HEK293 (cell line): ENCODE measurements at regions not wholly inside any gene's neighbourhood (a gene's known extent, or its start where the extent isn't known, plus 50 kb on each side); places are given as distances from the start of the nearest gene placed in this dataset.
A peak's percentile ranks its signal among the peaks of the same experiment; 100 is the strongest.

Source experiments
- CTCF ChIA-PET: fragments of 350-600 bp; formaldehyde crosslinking; extraction: SDS; loops from one replicate; lab custom pipeline; 2021; ENCODE audit warnings: antibody characterized with exemption; lab: Yijun Ruan, JAX
- POLR2A ChIA-PET: fragments of 300-600 bp; formaldehyde crosslinking; extraction: SDS; loops from one replicate; lab custom pipeline; 2020; ENCODE audit warnings: antibody characterized with exemption, inconsistent platforms; lab: Yijun Ruan, JAX
- H3K27ac ChIP-seq: fragments of 200-500 bp; sonication (Bioruptor generic); 2 replicates; pipeline ENCODE4 v1.5.1; 2014; ENCODE audit warnings: low read depth, low read length, control low read depth, inconsistent platforms; ENCODE audit errors: extremely low read depth
- H3K36me3 ChIP-seq, 2 experiments: fragments of 200-500 bp in 1 of 2; sonication (Bioruptor generic) in 1 of 2; 1 replicate in 1 of 2; 2 replicates in 1 of 2; pipeline ENCODE4 v1.5.1; 2014 to 2017; ENCODE audit warnings: inconsistent platforms in 2 of 2, low read length in 2 of 2; ENCODE audit not compliant: control insufficient read depth in 2 of 2, insufficient read depth in 1 of 2
- H3K4me1 ChIP-seq: fragments of 200-500 bp; sonication (Bioruptor generic); 2 replicates; pipeline ENCODE4 v1.5.1; 2014; ENCODE audit warnings: mild to moderate bottlenecking, low read length, inconsistent platforms; ENCODE audit not compliant: control insufficient read depth, insufficient read depth
- H3K4me3 ChIP-seq: 2 replicates; pipeline ENCODE4 v1.5.1; 2011; ENCODE audit warnings: low read depth, mild to moderate bottlenecking, control low read depth, low read length, moderate library complexity
- H3K9me3 ChIP-seq: fragments of 200-500 bp; sonication (Bioruptor generic); 2 replicates; pipeline ENCODE4 v1.5.1; 2014; ENCODE audit warnings: low read depth, low read length, inconsistent platforms; ENCODE audit not compliant: control insufficient read depth, insufficient read depth
- GLIS1 ChIP-seq: fragments of 450-650 bp; formaldehyde crosslinking; IDR thresholded peaks from 2 replicates; pipeline ENCODE4 v1.5.1; 2016; ENCODE audit warnings: missing biosample characterization, missing genetic modification characterization
- MEIS1 ChIP-seq: sonication (generic); formaldehyde crosslinking; IDR thresholded peaks from 2 replicates; pipeline ENCODE4 v1.8.1; 2022; ENCODE audit warnings: missing genetic modification reagents, mild to moderate bottlenecking, borderline replicate concordance
- PRDM6 ChIP-seq: fragments of 450-650 bp; formaldehyde crosslinking; IDR thresholded peaks from 2 replicates; pipeline ENCODE4 v1.5.1; 2017; ENCODE audit warnings: missing biosample characterization, missing genetic modification characterization
- REPIN1 ChIP-seq: fragments of 450-650 bp; formaldehyde crosslinking; IDR thresholded peaks from 2 replicates; pipeline ENCODE4 v1.5.1; 2017; ENCODE audit warnings: missing biosample characterization, missing genetic modification characterization, low read depth
- YY1 ChIP-seq: fragments of 450-650 bp; formaldehyde crosslinking; IDR thresholded peaks from 2 replicates; pipeline ENCODE4 v1.5.1; 2018; ENCODE audit warnings: missing biosample characterization, missing genetic modification characterization
- ZIC2 ChIP-seq: fragments of 450-650 bp; formaldehyde crosslinking; IDR thresholded peaks from 2 replicates; pipeline ENCODE4 v1.5.1; 2016; ENCODE audit warnings: missing biosample characterization, missing genetic modification characterization
- ZNF202 ChIP-seq: fragments of 450-650 bp; formaldehyde crosslinking; IDR thresholded peaks from 2 replicates; pipeline ENCODE4 v1.5.1; 2016; ENCODE audit warnings: missing biosample characterization, missing genetic modification characterization, borderline replicate concordance
- ZNF23 ChIP-seq: fragments of 450-650 bp; formaldehyde crosslinking; IDR thresholded peaks from 2 replicates; pipeline ENCODE4 v1.5.1; 2016; ENCODE audit warnings: missing biosample characterization, missing genetic modification characterization, borderline replicate concordance
- ZNF274 ChIP-seq, 2 experiments: fragments of 200-500 bp in 1 of 2; fragments of 450-650 bp in 1 of 2; sonication (Bioruptor generic) in 1 of 2; formaldehyde crosslinking in 1 of 2; IDR thresholded peaks; 2 replicates each; pipeline versions ENCODE4 v1.5.1 to v1.6.1; 2014 to 2016; ENCODE audit warnings: borderline replicate concordance in 1 of 2, inconsistent platforms in 1 of 2, low read length in 1 of 2, missing biosample characterization in 1 of 2, missing genetic modification characterization in 1 of 2
- ZNF335 ChIP-seq: fragments of 450-650 bp; formaldehyde crosslinking; conservative IDR thresholded peaks from 2 replicates; pipeline ENCODE4 v1.5.1; 2016; ENCODE audit warnings: missing biosample characterization, missing genetic modification characterization
- ZNF398 ChIP-seq: fragments of 450-650 bp; formaldehyde crosslinking; IDR thresholded peaks from 2 replicates; pipeline ENCODE4 v1.5.1; 2017; ENCODE audit warnings: missing biosample characterization, missing genetic modification characterization
- ZNF501 ChIP-seq: fragments of 450-650 bp; formaldehyde crosslinking; IDR thresholded peaks from 2 replicates; pipeline ENCODE4 v1.5.1; 2016; ENCODE audit warnings: missing biosample characterization, missing genetic modification characterization
- ZNF580 ChIP-seq: fragments of 450-650 bp; formaldehyde crosslinking; IDR thresholded peaks from 2 replicates; pipeline ENCODE4 v1.5.1; 2016; ENCODE audit warnings: missing biosample characterization, missing genetic modification characterization
- ZNF639 ChIP-seq: fragments of 450-650 bp; formaldehyde crosslinking; IDR thresholded peaks from 2 replicates; pipeline ENCODE4 v1.5.1; 2016; ENCODE audit warnings: missing biosample characterization, missing genetic modification characterization
- ZNF664 ChIP-seq: fragments of 450-650 bp; formaldehyde crosslinking; IDR thresholded peaks from 2 replicates; pipeline ENCODE4 v1.5.1; 2016; ENCODE audit warnings: missing biosample characterization, missing genetic modification characterization
- ZNF704 ChIP-seq: fragments of 450-650 bp; formaldehyde crosslinking; IDR thresholded peaks from 2 replicates; pipeline ENCODE4 v1.5.1; 2016; ENCODE audit warnings: missing biosample characterization, missing genetic modification characterization
- ZSCAN4 ChIP-seq: fragments of 450-650 bp; formaldehyde crosslinking; IDR thresholded peaks from 2 replicates; pipeline ENCODE4 v1.5.1; 2017; ENCODE audit warnings: missing biosample characterization, missing genetic modification characterization

- ChIA-PET CTCF (interaction anchor here (0.5 to 12.0 kb wide), 14 partner anchors 12 to 511 kb away, joined by 3 to 309 read pairs (median 7); no protein-coding TSS in a partner anchor), POLR2A (interaction anchor here (2.1 to 2.9 kb wide), 2 partner anchors 29 to 186 kb away, joined by 5 to 12 read pairs; no protein-coding TSS in a partner anchor)
- Histone ChIP-seq H3K4me1 (peaks cover 2% of the 10 kb centered on the region; the same call in 1 of the 2 replicates), H3K36me3 (no peaks in the 10 kb centered on the region), H3K27ac (no peak overlapping the region), H3K4me3 (no peak overlapping the region), H3K9me3 (no peaks in the 10 kb centered on the region)
- TF ChIP-seq ZNF501 (tag by site-specific recombination), result no peak
- TF ChIP-seq ZNF274 (IDR thresholded peaks at IDR 0.05; ENCODE audit: low read length), result no peak
- TF ChIP-seq ZNF274 (tag by site-specific recombination; IDR thresholded peaks at IDR 0.05; ENCODE audit: borderline replicate concordance), result no peak
- TF ChIP-seq ZNF639, result no peak
- no peak for TF ChIP-seq REPIN1 (tag by site-specific recombination)
- no peak for TF ChIP-seq YY1
- TF ChIP-seq ZNF23, result no peak
- no peak for TF ChIP-seq ZNF335
- TF ChIP-seq ZNF398, result no peak
- TF ChIP-seq ZNF664 (tag by site-specific recombination), result no peak
- no peak for TF ChIP-seq ZNF202 (tag by site-specific recombination)
- no peak for TF ChIP-seq ZNF580 (tag by site-specific recombination)
- no peak for TF ChIP-seq PRDM6 (tag by site-specific recombination)
- no peak for TF ChIP-seq ZSCAN4 (tag by site-specific recombination)
- TF ChIP-seq MEIS1 (CRISPR knock-in tag), result no peak
These were observed 63.5 kb downstream of the DNTTIP2 start for GRCh38 chr1:93815366-93816110.

GRCh38 chr1:93814795-93815340, 64.1 kb downstream of the DNTTIP2 start:
- Histone ChIP-seq H3K9me3 (no peaks in the 10 kb centered on the region), H3K27ac (no peak overlapping the region), H3K4me3 (no peak overlapping the region), H3K4me1 (no peaks in the 10 kb centered on the region)
- POLR2A ChIA-PET, result interaction anchor here (2.1 to 2.9 kb wide), 2 partner anchors 30 to 185 kb away, joined by 5 to 12 read pairs; no protein-coding TSS in a partner anchor
- TF ChIP-seq ZIC2 (tag by site-specific recombination) (peak; percentile 60), GLIS1 (tag by site-specific recombination) (peak; percentile 53), ZSCAN4 (tag by site-specific recombination) (no peak), ZNF704 (tag by site-specific recombination) (no peak)
- TF ChIP-seq, all 188 proteins: peak for 2
- CTCF ChIA-PET, result interaction anchor here (0.5 to 12.0 kb wide), 28 partner anchors 11 to 521 kb away, joined by 3 to 309 read pairs (median 6); partner anchors contain the start of gene FNBP1L
- no peaks in the 10 kb centered on the region for H3K36me3 ChIP-seq
